GM10248 (cell line): ENCODE measurements at regions not wholly inside any gene's neighbourhood (a gene's known extent, or its start where the extent isn't known, plus 50 kb on each side); places are given as distances from the start of the nearest gene placed in this dataset.

Experiments used
- CTCF ChIA-PET: fragments of 300-600 bp; sonication (Branson Sonifier 250); formaldehyde crosslinking; extraction: SDS; loops from one replicate; lab custom pipeline; 2021; ENCODE audit warnings: antibody characterized with exemption; lab: Yijun Ruan, JAX
- POLR2A ChIA-PET: fragments of 350-650 bp; sonication (Branson Sonifier 250); formaldehyde crosslinking; extraction: SDS; loops from one replicate; lab custom pipeline; 2020; ENCODE audit warnings: antibody characterized with exemption; lab: Yijun Ruan, JAX
- DNase-seq: peaks from one replicate; pipeline ENCODE4 v3.0.0; 2012; ENCODE audit errors: extremely low spot score
- TF ChIP-seq, protein P1 (sequence below): IDR thresholded peaks from 2 replicates; pipeline ENCODE4 v1.5.1; 2012; ENCODE audit warnings: mild to moderate bottlenecking, low read depth; ENCODE audit errors: extremely low read depth, missing control alignments, control extremely low read depth

- ChIA-PET POLR2A (no interaction called here), CTCF (interaction anchor here (1.1 to 6.8 kb wide), 7 partner anchors 8 to 877 kb away, joined by 3 to 64 read pairs (median 10); no protein-coding TSS in a partner anchor)
- no peak for DNase-seq
Measured at GRCh38 chr17:33777674-33778073, 477.4 kb upstream of the CCL2 start.

GRCh38 chr17:33778505-33779233, 476.4 kb upstream of the CCL2 start:
- TF ChIP-seq, protein P1, sequence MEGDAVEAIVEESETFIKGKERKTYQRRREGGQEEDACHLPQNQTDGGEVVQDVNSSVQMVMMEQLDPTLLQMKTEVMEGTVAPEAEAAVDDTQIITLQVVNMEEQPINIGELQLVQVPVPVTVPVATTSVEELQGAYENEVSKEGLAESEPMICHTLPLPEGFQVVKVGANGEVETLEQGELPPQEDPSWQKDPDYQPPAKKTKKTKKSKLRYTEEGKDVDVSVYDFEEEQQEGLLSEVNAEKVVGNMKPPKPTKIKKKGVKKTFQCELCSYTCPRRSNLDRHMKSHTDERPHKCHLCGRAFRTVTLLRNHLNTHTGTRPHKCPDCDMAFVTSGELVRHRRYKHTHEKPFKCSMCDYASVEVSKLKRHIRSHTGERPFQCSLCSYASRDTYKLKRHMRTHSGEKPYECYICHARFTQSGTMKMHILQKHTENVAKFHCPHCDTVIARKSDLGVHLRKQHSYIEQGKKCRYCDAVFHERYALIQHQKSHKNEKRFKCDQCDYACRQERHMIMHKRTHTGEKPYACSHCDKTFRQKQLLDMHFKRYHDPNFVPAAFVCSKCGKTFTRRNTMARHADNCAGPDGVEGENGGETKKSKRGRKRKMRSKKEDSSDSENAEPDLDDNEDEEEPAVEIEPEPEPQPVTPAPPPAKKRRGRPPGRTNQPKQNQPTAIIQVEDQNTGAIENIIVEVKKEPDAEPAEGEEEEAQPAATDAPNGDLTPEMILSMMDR = no peak
- CTCF ChIA-PET = interaction anchor here (0.7 to 6.8 kb wide), 22 partner anchors 9 to 583 kb away, joined by 3 to 64 read pairs (median 4); no protein-coding TSS in a partner anchor
- no peak for DNase-seq
- POLR2A ChIA-PET = no interaction called here

More at GRCh38 chr17:33777674-33778073, 477.4 kb upstream of the CCL2 start:
- TF ChIP-seq, protein P1 = no peak

- peak; percentile 51 for DNase-seq
- POLR2A ChIA-PET = no interaction called here
- TF ChIP-seq, protein P1 = peak; percentile 86
- CTCF ChIA-PET = interaction anchor here (0.7 to 6.8 kb wide), 19 partner anchors 8 to 583 kb away, joined by 3 to 64 read pairs (median 5); no protein-coding TSS in a partner anchor
Measured at GRCh38 chr17:33779234-33779591, 475.9 kb upstream of the CCL2 start.

GRCh38 chr17:33785281-33785680, 469.8 kb upstream of the CCL2 start:
- ChIA-PET CTCF (interaction anchor here (1.8 kb wide), 1 partner anchor 361 kb away, joined by 6 read pairs; no protein-coding TSS in a partner anchor), POLR2A (no interaction called here)
- DNase-seq = no peak
- TF ChIP-seq, protein P1 = no peak

- ChIA-PET POLR2A (no interaction called here), CTCF (no interaction called here)
- TF ChIP-seq, protein P1 = no peak
- DNase-seq = no peak
Measured at GRCh38 chr17:33786478-33786877, 468.6 kb upstream of the CCL2 start.

DNA sequence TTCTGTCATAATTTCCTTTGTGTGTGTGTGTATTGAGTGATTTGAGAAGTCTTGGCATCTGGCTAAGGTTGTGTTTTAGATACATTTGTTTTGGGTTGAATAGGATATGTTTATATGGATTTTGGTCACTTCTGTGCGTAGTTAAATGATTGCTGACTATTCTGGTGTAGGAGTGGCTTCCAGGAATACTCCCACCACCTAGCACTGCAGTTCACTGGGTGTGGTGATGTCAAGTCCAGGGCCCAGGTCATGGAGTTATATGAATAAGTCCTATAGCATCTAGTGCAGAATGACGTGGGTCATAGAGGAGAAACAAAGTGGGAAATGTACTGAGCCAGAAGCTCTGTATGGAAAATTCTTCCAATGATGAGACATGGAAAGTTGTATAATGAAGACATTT, 465.4 kb upstream of the CCL2 start:
- POLR2A ChIA-PET = no interaction called here
- no peak for DNase-seq
- CTCF ChIA-PET = interaction anchor here (0.8 to 1.0 kb wide), 2 partner anchors 9 to 10 kb away, joined by 3 to 4 read pairs; no protein-coding TSS in a partner anchor
- TF ChIP-seq, protein P1 = no peak
